ENCODE measurements at regions not wholly inside any gene's neighbourhood (a gene's known extent, or its start where the extent isn't known, plus 50 kb on each side); places are given as distances from the start of the nearest gene placed in this dataset.

DNA sequence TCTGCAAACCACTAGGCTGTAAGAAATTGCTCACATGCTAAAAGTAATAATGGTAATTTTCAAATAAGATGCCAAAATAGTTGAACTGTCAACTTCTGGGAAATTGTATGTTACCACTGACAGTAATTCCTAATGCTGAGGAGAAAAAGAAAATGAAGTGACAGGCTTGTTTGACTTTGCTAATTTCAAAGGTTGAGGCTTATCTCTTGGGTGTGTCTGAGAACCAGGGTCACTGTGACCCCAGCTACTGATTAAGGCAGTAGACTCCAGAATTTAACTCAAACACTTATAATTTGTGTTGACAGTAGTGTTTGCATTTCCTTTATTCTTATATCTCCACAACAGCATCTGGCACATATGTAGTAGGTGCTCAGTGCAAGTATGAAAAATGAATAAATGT, 74.6 kb upstream of the PDZRN3 start:
- Mint-ChIP-seq H3K4me3 (no peak overlapping the region), H3K9me3 (peaks cover 0 to 1% (median 0%) of the 10 kb centered on the region in 7 donors), H3K27ac (no peak overlapping the region), H3K27me3 (no peaks in the 10 kb centered on the region), H3K4me1 (no peaks in the 10 kb centered on the region), H3K36me3 (no peaks in the 10 kb centered on the region)
- no peaks in the 10 kb centered on the region for H3K4me1 ChIP-seq (ENCODE audit: control insufficient read depth, insufficient read depth, low read length, poor library complexity, severe bottlenecking)
- no peaks in the 10 kb centered on the region for H3K9me3 ChIP-seq (ENCODE audit: control insufficient read depth in 2 of 2, low read length in 2 of 2)
- no peak overlapping the region for H3K4me3 ChIP-seq (ENCODE audit: low read depth, low read length)
- H3K27ac ChIP-seq (ENCODE audit: insufficient read depth, low read length, poor library complexity, severe bottlenecking): no peak overlapping the region
- ATAC-seq (ENCODE audit: low read depth in 2 of 2): no peak
- no peaks in the 10 kb centered on the region for H3K27me3 ChIP-seq (ENCODE audit: control insufficient read depth, insufficient read depth, low read length)
- no peak for DNase-seq
- H3K36me3 ChIP-seq (ENCODE audit: control insufficient read depth, insufficient read depth, low read length): no peaks in the 10 kb centered on the region

DNA sequence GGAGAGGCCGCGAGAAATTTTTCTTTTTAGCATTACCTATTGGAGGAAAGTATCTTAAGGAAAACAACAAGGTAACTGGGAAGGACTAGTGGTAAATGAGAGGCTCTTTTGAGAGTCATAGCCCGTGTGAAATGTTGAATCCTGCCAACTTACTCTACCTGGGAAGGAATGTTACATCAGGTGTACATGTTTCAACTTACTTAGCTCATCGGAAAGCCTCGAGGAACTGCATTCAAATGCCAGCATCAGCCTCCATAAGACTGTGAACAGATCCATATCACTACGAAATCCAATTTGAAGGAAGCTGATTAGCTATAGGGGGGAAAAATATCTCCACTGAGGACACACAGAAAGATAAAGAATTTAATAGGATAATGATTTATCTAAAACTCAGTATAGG, 72.3 kb upstream of the PDZRN3 start:
- no peak overlapping the region for H3K27ac ChIP-seq (ENCODE audit: insufficient read depth, low read length, poor library complexity, severe bottlenecking)
- Mint-ChIP-seq H3K4me3 (no peak overlapping the region), H3K27me3 (no peaks in the 10 kb centered on the region), H3K27ac (no peak overlapping the region), H3K36me3 (no peaks in the 10 kb centered on the region), H3K4me1 (no peaks in the 10 kb centered on the region), H3K9me3 (no peaks in the 10 kb centered on the region)
- no peaks in the 10 kb centered on the region for H3K27me3 ChIP-seq (ENCODE audit: control insufficient read depth, insufficient read depth, low read length)
- no peak overlapping the region for H3K4me3 ChIP-seq (ENCODE audit: low read depth, low read length)
- no peaks in the 10 kb centered on the region for H3K4me1 ChIP-seq (ENCODE audit: control insufficient read depth, insufficient read depth, low read length, poor library complexity, severe bottlenecking)
- DNase-seq (no peak), ATAC-seq (ENCODE audit: low read depth in 2 of 2) (no peak)
- H3K36me3 ChIP-seq (ENCODE audit: control insufficient read depth, insufficient read depth, low read length): no peaks in the 10 kb centered on the region
- no peaks in the 10 kb centered on the region for H3K9me3 ChIP-seq (ENCODE audit: control insufficient read depth in 2 of 2, low read length in 2 of 2)

GRCh38 chr3:73695841-73696240, 71.1 kb upstream of the PDZRN3 start:
- no peaks in the 10 kb centered on the region for H3K36me3 Mint-ChIP-seq
- no peaks in the 10 kb centered on the region for H3K4me1 Mint-ChIP-seq
- ATAC-seq (ENCODE audit: low read depth in 2 of 2): no peak
- H3K27ac ChIP-seq (ENCODE audit: insufficient read depth, low read length, poor library complexity, severe bottlenecking): no peak overlapping the region
- H3K4me3 ChIP-seq (ENCODE audit: low read depth, low read length): no peak overlapping the region
- no peaks in the 10 kb centered on the region for H3K4me1 ChIP-seq (ENCODE audit: control insufficient read depth, insufficient read depth, low read length, poor library complexity, severe bottlenecking)
- H3K9me3 Mint-ChIP-seq: no peaks in the 10 kb centered on the region
- no peaks in the 10 kb centered on the region for H3K27me3 Mint-ChIP-seq
- no peak for DNase-seq
- no peaks in the 10 kb centered on the region for H3K36me3 ChIP-seq (ENCODE audit: control insufficient read depth, insufficient read depth, low read length)
- no peak overlapping the region for H3K27ac Mint-ChIP-seq
- no peak overlapping the region for H3K4me3 Mint-ChIP-seq
- no peaks in the 10 kb centered on the region for H3K9me3 ChIP-seq (ENCODE audit: control insufficient read depth in 2 of 2, low read length in 2 of 2)
- H3K27me3 ChIP-seq (ENCODE audit: control insufficient read depth, insufficient read depth, low read length): no peaks in the 10 kb centered on the region

DNA sequence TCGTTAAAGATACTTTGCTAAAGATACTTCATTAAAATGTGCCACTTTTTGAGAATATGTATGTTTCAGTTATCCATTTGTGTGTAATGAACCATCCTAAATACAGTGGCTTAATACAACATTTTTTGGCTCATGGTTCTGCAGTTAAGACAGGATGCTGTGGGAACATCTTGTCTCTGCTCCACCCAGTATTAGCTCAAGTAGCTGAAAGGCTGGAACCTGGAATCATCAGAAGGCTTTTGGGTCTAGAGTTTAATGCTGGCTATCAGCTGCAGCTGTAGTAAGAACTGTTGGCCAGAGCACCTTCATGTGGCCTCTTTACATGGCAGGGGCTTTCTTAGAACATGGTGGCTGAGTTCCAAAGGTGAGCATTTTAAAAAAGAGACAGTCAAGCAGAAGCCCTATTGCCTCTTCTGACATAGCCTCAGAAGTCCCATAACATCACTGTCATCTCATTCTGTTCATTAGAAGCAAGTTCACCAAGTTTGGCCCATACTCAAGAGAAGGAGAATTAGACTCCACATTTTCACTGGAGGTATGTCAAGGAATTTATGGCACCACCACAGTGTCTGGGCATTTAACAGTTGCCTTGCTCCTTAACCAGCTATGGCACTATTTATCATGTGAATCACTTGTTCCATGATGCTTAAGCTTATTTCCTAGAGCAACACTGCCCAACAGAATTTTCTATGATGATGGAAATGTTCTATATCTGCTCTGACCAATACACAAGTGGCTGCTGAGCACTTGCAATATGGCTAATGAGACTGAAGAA, 70.4 kb upstream of the PDZRN3 start:
- ATAC-seq (ENCODE audit: low read depth in 2 of 2) (no peak), DNase-seq (no peak)
- no peaks in the 10 kb centered on the region for H3K36me3 Mint-ChIP-seq
- H3K4me3 ChIP-seq (ENCODE audit: low read depth, low read length): no peak overlapping the region
- H3K4me1 Mint-ChIP-seq: no peaks in the 10 kb centered on the region
- H3K27ac ChIP-seq (ENCODE audit: insufficient read depth, low read length, poor library complexity, severe bottlenecking): no peak overlapping the region
- H3K9me3 ChIP-seq (ENCODE audit: control insufficient read depth in 2 of 2, low read length in 2 of 2): no peaks in the 10 kb centered on the region
- no peaks in the 10 kb centered on the region for H3K4me1 ChIP-seq (ENCODE audit: control insufficient read depth, insufficient read depth, low read length, poor library complexity, severe bottlenecking)
- H3K36me3 ChIP-seq (ENCODE audit: control insufficient read depth, insufficient read depth, low read length): no peaks in the 10 kb centered on the region
- no peaks in the 10 kb centered on the region for H3K27me3 ChIP-seq (ENCODE audit: control insufficient read depth, insufficient read depth, low read length)
- H3K27ac Mint-ChIP-seq: no peak overlapping the region
- H3K4me3 Mint-ChIP-seq: no peak overlapping the region
- H3K27me3 Mint-ChIP-seq: no peaks in the 10 kb centered on the region
- H3K9me3 Mint-ChIP-seq: no peaks in the 10 kb centered on the region

DNA sequence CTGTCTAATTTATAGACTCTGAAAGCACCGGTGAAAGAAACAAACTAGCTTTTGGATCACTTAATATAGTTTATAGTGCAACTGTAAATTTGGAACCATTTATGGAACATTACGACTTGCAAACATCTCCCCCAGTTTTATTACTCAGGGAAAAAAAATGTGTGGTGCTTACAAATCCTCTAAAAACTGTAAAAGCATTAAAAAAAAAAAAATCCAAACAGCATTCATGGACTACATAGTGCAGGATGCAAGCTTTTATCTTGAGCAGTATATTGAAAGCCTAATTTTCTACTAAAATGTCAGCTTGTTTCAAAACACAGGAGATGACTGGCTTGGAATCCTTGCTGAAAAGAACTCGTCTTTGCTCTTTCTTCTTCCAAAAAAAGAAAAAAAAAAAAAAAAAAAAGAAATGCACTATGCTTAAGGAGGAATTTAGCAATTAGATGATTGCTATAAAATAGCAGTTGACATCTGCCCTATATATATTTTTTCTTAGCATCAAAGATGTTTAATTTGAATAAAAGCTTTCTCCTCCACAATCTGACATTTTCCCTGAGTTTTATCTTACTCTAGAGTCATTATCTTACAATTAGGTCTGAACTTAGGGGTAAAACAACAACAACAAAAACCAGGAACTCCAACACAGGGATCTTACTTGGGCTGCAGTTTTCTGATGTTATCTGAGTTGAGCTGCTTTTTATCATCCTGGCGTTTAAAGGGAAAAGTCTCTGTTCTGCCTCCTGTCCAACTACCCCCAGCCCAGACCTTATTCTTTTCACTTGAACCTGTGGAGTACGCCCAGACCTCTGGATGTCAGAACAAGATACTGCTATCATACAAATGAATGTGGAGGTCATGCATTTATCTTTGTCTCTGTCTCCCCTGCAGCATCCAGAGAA, 62.6 kb upstream of the PDZRN3 start:
- no peak overlapping the region for H3K27ac ChIP-seq (ENCODE audit: insufficient read depth, low read length, poor library complexity, severe bottlenecking)
- no peaks in the 10 kb centered on the region for H3K4me1 ChIP-seq (ENCODE audit: control insufficient read depth, insufficient read depth, low read length, poor library complexity, severe bottlenecking)
- no peaks in the 10 kb centered on the region for H3K27me3 ChIP-seq (ENCODE audit: control insufficient read depth, insufficient read depth, low read length)
- H3K36me3 ChIP-seq (ENCODE audit: control insufficient read depth, insufficient read depth, low read length): no peaks in the 10 kb centered on the region
- H3K4me3 ChIP-seq (ENCODE audit: low read depth, low read length): no peak overlapping the region
- H3K4me3 Mint-ChIP-seq: no peak overlapping the region
- peaks cover 0 to 12% (median 3%) of the 10 kb centered on the region in 7 donors for H3K9me3 Mint-ChIP-seq
- no peaks in the 10 kb centered on the region for H3K27me3 Mint-ChIP-seq
- ATAC-seq (ENCODE audit: low read depth in 2 of 2) (no peak), DNase-seq (no peak)
- H3K36me3 Mint-ChIP-seq: no peaks in the 10 kb centered on the region
- H3K27ac Mint-ChIP-seq: peak overlapping the region in 1 of 3 donors; percentile 73
- H3K9me3 ChIP-seq (ENCODE audit: control insufficient read depth in 2 of 2, low read length in 2 of 2): no peaks in the 10 kb centered on the region
- no peaks in the 10 kb centered on the region for H3K4me1 Mint-ChIP-seq

GRCh38 chr3:73685061-73685460, 60.3 kb upstream of the PDZRN3 start:
- H3K4me1 ChIP-seq (ENCODE audit: control insufficient read depth, insufficient read depth, low read length, poor library complexity, severe bottlenecking): no peaks in the 10 kb centered on the region
- Mint-ChIP-seq H3K9me3 (peaks cover 0 to 15% (median 3%) of the 10 kb centered on the region in 7 donors), H3K27ac (no peak overlapping the region), H3K4me3 (no peak overlapping the region), H3K36me3 (no peaks in the 10 kb centered on the region), H3K27me3 (no peaks in the 10 kb centered on the region), H3K4me1 (no peaks in the 10 kb centered on the region)
- H3K27me3 ChIP-seq (ENCODE audit: control insufficient read depth, insufficient read depth, low read length): no peaks in the 10 kb centered on the region
- H3K36me3 ChIP-seq (ENCODE audit: control insufficient read depth, insufficient read depth, low read length): no peaks in the 10 kb centered on the region
- ATAC-seq (ENCODE audit: low read depth in 2 of 2) (no peak), DNase-seq (no peak)
- H3K9me3 ChIP-seq (ENCODE audit: control insufficient read depth in 2 of 2, low read length in 2 of 2): no peaks in the 10 kb centered on the region
- no peak overlapping the region for H3K4me3 ChIP-seq (ENCODE audit: low read depth, low read length)
- no peak overlapping the region for H3K27ac ChIP-seq (ENCODE audit: insufficient read depth, low read length, poor library complexity, severe bottlenecking)

- no peaks in the 10 kb centered on the region for H3K36me3 ChIP-seq (ENCODE audit: control insufficient read depth, insufficient read depth, low read length)
- H3K4me3 ChIP-seq (ENCODE audit: low read depth, low read length): no peak overlapping the region
- Mint-ChIP-seq H3K4me3 (no peak overlapping the region), H3K36me3 (no peaks in the 10 kb centered on the region), H3K27ac (no peak overlapping the region), H3K9me3 (peaks cover 0 to 17% (median 3%) of the 10 kb centered on the region in 7 donors), H3K27me3 (no peaks in the 10 kb centered on the region), H3K4me1 (no peaks in the 10 kb centered on the region)
- H3K4me1 ChIP-seq (ENCODE audit: control insufficient read depth, insufficient read depth, low read length, poor library complexity, severe bottlenecking): no peaks in the 10 kb centered on the region
- DNase-seq (no peak), ATAC-seq (ENCODE audit: low read depth in 2 of 2) (no peak)
- no peaks in the 10 kb centered on the region for H3K9me3 ChIP-seq (ENCODE audit: control insufficient read depth in 2 of 2, low read length in 2 of 2)
- H3K27ac ChIP-seq (ENCODE audit: insufficient read depth, low read length, poor library complexity, severe bottlenecking): no peak overlapping the region
- H3K27me3 ChIP-seq (ENCODE audit: control insufficient read depth, insufficient read depth, low read length): no peaks in the 10 kb centered on the region
Measured at GRCh38 chr3:73683706-73684105, 59.0 kb upstream of the PDZRN3 start.

Measured in CD4-positive, CD25-positive, alpha-beta regulatory T cell (primary cell).